ENCODE measurements at regions not wholly inside any gene's neighbourhood (a gene's known extent, or its start where the extent isn't known, plus 50 kb on each side); places are given as distances from the start of the nearest gene placed in this dataset.

DNA sequence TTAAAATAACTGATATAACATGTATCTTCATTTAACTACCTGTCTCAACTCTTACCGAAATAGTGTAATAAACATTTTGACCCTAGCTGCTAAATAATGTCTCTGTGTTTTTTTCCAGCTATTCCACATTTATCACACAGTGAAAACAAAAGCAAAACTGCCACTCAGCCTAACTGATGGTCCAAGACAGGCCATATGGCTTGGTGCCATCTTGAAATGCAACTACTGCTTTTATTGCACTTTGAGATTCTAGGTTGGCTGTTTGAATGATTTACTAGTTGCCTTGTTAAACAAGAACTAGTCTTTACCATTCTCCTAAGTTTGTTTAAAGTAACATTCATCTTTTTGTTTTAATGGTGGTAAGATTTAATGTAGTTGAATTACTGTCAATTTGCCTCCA lies 739.8 kb downstream of the TFAP2A start:
- no peaks in the 10 kb centered on the region for H3K79me1 ChIP-seq (ENCODE audit: low read depth in 1 of 2, low read length in 2 of 2)
- H3K9me3 ChIP-seq (ENCODE audit: control insufficient read depth, insufficient read depth, low read length), result no peaks in the 10 kb centered on the region
- no peaks in the 10 kb centered on the region for H3K9me1 ChIP-seq (ENCODE audit: insufficient read depth, low read length)
- H3K23ac ChIP-seq (ENCODE audit: low read depth, low read length), result no peak overlapping the region
- no peak overlapping the region for H2BK15ac ChIP-seq (ENCODE audit: low read depth, low read length)
- no CpG with 5 or more reads among the region's 1 CpG for WGBS, 2 experiments (ENCODE audit: extremely low coverage in 2 of 2, insufficient read length in 1 of 2)
- TF ChIP-seq POLR2A (IDR thresholded peaks at IDR 0.05; ENCODE audit: low read depth, low read length), result no peak
- in situ Hi-C loops (cut with MboI; ENCODE audit: low sequenced_read_pairs) (no loop called here), dilution Hi-C loops (cut with HindIII; ENCODE audit: low sequenced_read_pairs, unreplicated experiment) (no loop called here), intact Hi-C loops (cut with micrococcal nuclease) (loop anchor here (10.0 kb wide), 1 partner anchor 690 kb away; no protein-coding TSS in a partner anchor)
- H4K91ac ChIP-seq (ENCODE audit: insufficient read depth, low read depth, low read length), result no peak overlapping the region
- H2BK20ac ChIP-seq (ENCODE audit: low read depth, low read length), result no peak overlapping the region
- DNase-seq (no peak), ATAC-seq (ENCODE audit: low read depth) (no peak)
- ChIA-PET POLR2A (ENCODE audit: unreplicated experiment) (no interaction called here), CTCF (no interaction called here)
- H2BK120ac ChIP-seq (ENCODE audit: low read depth, low read length), result no peak overlapping the region
- no peak overlapping the region for H3K18ac ChIP-seq (ENCODE audit: low read depth, low read length)
- no TSS peak for BruUV-seq (replicated peaks)
- no peak overlapping the region for H2BK5ac ChIP-seq (ENCODE audit: low read depth, low read length, poor library complexity, severe bottlenecking)
- no peak overlapping the region for H3K4me2 ChIP-seq (ENCODE audit: low read depth, low read length)
- no peaks in the 10 kb centered on the region for H4K20me1 ChIP-seq (ENCODE audit: insufficient read depth, low read length)
- H3K27me3 ChIP-seq (ENCODE audit: control insufficient read depth, insufficient read depth, low read length), result no peaks in the 10 kb centered on the region
- H3K14ac ChIP-seq (replicated peaks; ENCODE audit: low read depth, low read length), result no peak overlapping the region
- no peak overlapping the region for H4K5ac ChIP-seq (ENCODE audit: low read depth, low read length)
- no peak overlapping the region for H3K4me3 ChIP-seq (ENCODE audit: insufficient read depth, low read depth, low read length)
- H4K8ac ChIP-seq (ENCODE audit: low read depth in 2 of 2, low read length in 2 of 2), result no peak overlapping the region
- no peak overlapping the region for H3K56ac ChIP-seq (ENCODE audit: extremely low read depth, insufficient read depth, low read length)
- H2AK5ac ChIP-seq (ENCODE audit: low read depth, low read length), result no peak overlapping the region
- no peak overlapping the region for H3K4ac ChIP-seq (ENCODE audit: low read depth, low read length)
- H3K36me3 ChIP-seq (ENCODE audit: control insufficient read depth, insufficient read depth, low read length), result no peaks in the 10 kb centered on the region
- H2AK9ac ChIP-seq (replicated peaks; ENCODE audit: low read depth, low read length, poor library complexity), result no peak overlapping the region
- H2AFZ ChIP-seq (replicated peaks; ENCODE audit: low read length, poor library complexity), result no peak overlapping the region
- H3K4me1 ChIP-seq (ENCODE audit: control insufficient read depth, insufficient read depth, low read length), result no peaks in the 10 kb centered on the region
- H3K9ac ChIP-seq (ENCODE audit: low read depth, low read length), result no peak overlapping the region
- H3K27ac ChIP-seq (ENCODE audit: insufficient read depth, low read length), result no peak overlapping the region
